HG03521 (cell line): ENCODE measurements at regions not wholly inside any gene's neighbourhood (a gene's known extent, or its start where the extent isn't known, plus 50 kb on each side); places are given as distances from the start of the nearest gene placed in this dataset.
"Not testable (repeated sequence)": the region's sequence is repeated elsewhere in the genome, so short reads cannot be mapped to it uniquely, and the experiment has no call there.

Experiments
- ATAC-seq: cut with Tn5 transposase; IDR thresholded peaks from one replicate; pipeline ENCODE4 v1.9.1; 2021; ENCODE audit warnings: mild to moderate bottlenecking, moderate library complexity; ENCODE audit not compliant: unreplicated experiment

DNA sequence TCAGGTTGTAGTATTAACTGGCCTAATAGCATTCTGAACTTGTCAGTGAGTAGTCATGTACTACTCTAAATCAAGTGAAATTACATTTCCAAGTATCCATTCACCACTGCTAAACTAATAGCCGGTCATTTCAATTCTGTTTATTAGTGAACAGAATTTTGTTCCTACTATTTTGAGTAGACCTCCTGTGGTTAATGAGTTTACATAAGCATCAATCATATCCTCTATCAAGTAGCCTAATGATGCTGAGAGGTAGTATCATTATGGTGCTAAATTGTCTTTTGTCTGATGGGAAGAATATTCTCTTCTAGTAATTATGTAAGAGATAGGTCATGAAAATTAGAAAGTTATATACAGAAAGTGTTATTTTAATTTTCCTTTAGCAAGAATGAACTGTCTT lies 602.8 kb downstream of the KCNT2 start:
- ATAC-seq: no peak

DNA sequence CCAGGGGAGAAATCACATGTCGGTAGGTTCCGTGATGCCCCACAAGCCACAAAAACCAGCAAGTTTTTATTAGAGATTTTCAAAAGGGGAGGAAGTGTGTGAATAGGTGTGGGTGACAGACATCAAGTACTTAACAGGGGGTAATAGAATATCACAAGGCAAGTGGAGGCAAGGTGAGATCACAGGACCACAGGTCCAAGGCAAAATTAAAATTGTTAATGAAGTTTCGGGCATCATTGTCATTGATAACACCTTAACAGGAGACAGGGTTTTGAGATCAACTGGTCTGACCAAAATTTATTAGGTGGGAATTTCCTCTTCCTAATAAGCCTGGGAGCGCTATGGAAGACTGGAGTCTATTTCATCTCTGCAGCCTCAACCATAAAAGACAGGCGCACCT lies 603.9 kb downstream of the KCNT2 start:
- ATAC-seq: not testable (repeated sequence)

DNA sequence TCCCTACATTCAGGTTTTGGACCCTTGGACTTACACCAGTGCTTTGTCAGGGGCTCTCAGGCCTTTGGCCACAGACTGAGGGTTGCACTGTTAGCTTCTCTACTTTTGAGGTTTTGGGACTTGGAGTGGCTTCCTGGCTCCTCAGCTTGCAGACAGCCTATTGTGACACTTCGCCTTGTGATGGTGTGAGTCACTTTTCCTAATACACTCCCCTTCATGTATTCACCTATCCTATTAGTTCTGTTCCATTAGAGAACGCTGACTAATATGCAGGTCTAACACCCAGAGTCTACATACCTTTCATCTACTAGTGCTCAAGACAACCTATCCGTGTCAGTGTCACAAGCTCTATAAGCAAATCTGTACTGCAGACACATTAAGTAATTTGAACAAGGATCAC lies 605.3 kb downstream of the KCNT2 start:
- no peak for ATAC-seq

DNA sequence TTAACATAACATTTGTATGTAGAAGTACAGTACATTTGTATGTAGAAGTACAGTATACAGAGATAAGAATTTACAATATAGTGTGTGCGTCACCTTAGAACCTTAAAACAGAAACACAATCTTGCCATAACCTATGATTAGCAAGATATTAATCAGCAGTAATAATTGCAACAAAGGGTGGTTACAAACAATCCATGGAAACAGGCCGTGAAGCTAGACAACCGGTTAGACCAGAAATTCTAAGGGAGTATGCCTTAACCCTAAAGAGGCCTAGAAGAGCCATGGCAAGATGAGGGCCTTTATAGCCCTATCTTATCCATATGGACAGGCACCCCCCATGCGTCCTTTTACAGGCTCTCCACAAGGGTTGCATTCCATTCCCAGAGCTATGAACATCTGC lies 605.9 kb downstream of the KCNT2 start:
- ATAC-seq: not testable (repeated sequence)

- ATAC-seq: no peak
Observed at GRCh38 chr1:196001188-196001587, 607.1 kb downstream of the KCNT2 start.

DNA sequence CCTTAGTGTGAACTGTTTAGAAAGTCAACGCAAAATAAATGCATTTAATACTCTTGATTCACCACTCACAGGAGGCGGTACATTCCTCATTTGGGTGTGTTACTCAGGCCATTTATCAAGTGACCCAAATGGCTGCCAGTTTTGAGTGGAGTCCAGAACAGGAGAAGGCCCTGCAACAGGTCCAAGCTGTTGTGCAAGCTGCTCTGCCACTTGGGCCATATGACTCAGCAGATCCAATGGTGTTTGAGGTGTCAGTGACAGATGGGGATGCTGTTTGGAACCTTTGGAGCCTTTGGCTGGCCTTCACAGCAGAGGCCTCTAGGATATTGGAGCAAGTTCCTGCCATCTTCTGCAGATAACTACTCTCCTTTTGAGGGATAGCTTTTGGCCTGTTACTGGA lies 609.2 kb downstream of the KCNT2 start:
- ATAC-seq: no peak

DNA sequence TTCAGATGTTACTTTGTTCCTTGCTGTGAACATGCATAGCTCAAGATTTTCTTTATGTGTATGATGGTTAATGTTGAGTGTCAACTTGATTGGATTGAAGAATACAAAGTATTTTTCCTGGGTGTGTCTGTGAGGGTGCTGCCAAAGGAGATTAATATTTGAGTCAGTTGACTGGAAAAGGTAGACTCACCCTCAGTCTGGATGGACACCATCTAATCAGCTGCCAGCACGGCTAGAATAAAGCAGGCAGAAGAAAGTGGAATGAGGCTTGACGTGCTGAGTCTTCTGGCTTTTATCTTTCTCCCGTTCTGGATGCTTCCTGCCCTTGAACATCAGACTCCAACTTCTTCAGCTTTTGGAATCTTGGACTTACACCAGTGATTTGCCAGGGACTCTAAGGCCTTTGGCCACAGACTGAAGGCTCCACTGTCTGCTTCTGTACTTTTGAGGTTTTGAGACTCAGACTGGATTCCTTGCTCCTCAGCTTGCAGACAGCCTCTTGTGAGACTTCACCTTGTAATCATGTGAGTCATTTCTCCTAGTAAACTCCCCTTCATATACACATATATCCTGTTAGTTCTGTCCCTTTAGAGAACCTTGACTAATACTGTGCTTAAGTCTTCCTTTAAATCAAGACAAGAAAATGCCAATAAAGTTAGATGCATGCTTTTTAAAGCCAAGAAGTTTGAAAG lies 626.6 kb downstream of the KCNT2 start:
- ATAC-seq: no peak

- no peak for ATAC-seq
Observed at GRCh38 chr1:195979646-195980045, 628.6 kb downstream of the KCNT2 start.

GRCh38 chr1:195973311-195973904 lies 634.8 kb downstream of the KCNT2 start:
- ATAC-seq: no peak

DNA sequence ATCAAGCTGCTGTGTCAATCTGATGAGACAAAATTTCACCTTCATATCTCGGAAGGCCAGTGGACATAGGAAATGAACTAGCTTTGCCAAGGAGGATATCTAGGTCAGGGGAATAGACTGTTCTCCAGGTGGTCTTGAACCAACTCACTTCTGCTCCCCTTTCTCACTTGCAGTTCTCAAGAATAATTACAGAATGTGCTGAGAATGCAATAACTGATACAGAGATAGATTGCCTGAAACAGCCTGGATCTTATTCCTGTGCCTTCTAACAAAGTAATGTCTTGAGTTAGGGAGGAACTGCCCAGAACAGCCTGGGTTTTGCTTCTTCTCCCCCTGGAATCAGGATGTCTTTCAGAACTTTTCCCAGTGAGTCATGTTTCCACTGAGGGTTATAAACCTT lies 636.7 kb downstream of the KCNT2 start:
- ATAC-seq: no peak

DNA sequence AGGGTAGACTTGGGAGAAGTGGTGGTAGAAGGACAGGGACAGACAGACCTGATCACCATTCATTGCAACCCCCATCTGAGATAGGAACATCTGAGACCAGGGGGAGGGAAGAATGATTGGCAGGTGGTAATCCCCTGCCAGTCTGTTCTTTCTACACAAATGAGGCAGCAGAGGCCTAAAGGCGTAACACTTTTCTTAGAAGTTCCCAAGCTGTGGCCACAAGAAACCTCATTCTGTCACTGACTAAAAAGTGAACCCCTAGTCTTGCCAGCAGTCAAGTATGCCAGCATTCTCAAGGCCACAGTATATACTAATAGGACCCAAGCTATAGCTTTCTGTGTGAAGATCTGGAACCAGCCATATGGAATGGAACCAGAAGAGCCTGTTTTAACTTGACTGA lies 638.0 kb downstream of the KCNT2 start:
- no peak for ATAC-seq

GRCh38 chr1:195965475-195965874 lies 642.8 kb downstream of the KCNT2 start:
- ATAC-seq: no peak

DNA sequence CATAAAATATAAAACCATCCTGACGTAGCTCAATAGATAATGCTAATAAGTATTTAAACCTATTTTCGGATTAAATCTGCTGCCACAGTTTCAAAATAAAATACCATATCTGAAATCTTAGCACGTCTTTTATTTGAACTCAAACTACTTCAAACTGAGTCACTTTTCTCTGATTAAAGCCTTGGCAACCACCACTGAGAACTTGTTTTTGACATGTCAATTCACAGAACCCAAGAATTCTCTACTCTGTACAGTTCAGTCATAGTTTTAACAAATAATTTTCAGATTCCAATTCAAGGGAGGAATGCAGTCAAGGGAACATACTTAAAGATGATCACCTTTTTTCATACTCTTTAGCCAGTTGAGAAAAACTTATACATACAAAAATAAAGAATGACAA lies 643.2 kb downstream of the KCNT2 start:
- ATAC-seq: no peak

GRCh38 chr1:195964516-195964915 lies 643.7 kb downstream of the KCNT2 start:
- no peak for ATAC-seq

- no peak for ATAC-seq
Observed at GRCh38 chr1:195962051-195962450, 646.2 kb downstream of the KCNT2 start.

GRCh38 chr1:195960580-195960979 lies 647.7 kb downstream of the KCNT2 start:
- no peak for ATAC-seq

- no peak for ATAC-seq
Observed at GRCh38 chr1:195958131-195958530, 650.1 kb downstream of the KCNT2 start.

GRCh38 chr1:195956845-195957244 lies 651.4 kb downstream of the KCNT2 start:
- no peak for ATAC-seq

DNA sequence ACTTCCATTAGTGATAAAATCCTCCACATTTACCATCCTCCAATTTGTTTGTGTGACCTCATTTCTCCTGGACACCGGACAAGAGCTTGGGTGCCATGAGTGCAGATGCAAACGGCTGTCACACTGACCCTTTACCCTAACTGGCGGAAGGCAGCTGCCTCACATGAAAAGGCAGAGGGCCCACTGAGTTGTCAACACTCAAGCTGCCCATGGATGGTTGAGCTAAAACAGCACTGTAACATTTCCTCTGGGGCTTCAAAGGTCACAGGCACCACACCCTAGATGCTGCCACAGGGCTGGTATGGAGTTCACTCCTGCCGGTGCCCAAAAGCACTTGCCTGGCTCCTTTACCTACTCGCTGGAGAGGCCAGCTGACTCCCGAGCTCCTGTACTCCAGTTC lies 653.4 kb downstream of the KCNT2 start:
- no peak for ATAC-seq

DNA sequence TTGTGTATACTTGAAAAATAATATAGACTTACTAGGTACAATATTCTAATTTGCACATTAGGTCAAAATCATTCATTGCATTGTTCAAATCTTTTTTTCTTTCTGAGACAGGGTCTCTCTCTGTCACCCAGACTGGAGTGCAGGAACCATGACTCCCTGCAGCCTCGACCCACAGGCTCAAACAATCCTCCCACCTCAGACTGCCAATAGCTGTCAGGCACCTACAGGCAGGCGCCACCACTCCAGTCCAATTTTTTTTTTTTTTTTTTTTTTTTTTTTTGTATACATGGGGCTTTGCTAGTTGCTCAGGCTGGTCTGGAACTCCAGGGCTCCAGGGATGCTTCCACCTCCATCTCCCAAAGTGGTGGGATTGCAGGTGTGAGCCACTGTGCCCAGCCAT lies 656.9 kb downstream of the KCNT2 start:
- ATAC-seq: no peak

DNA sequence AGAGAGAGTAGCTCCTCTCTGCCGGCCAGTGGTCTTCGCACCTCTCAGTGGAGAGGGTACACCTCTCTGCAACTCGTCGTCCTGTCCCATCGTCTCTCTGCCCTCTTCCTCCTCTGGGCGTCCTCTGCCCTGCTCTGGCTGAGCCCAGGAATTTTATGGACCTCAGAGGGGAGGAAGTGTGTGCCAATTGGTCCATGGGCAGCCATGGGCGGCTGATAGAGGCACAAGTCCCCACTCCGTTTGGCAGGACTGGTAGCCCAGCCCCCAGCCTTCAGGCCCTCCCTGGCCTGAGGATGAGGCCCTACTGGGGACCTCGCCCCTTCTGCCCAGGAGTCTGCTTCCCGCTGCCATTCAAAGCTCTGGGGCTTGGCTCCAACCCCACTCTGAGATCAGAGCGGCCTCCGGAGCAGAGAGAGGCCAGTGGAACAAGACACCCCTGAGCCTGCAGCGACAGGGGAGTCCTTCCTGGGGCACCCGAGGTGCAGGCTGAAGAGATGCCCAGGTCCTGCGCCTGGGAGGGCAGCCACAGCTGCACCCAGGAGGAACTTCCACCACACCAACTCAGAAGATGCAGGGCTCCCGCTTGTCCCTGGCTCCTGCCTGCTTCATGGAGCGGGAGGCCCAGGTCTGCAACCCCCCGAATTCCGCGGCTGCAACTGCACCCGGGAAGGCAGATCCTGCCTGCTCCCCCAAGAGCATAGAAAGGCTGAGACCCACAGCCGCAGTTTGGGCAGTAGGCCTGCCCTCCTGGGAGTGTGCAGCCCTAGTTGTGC lies 659.9 kb downstream of the KCNT2 start:
- ATAC-seq: no peak

- ATAC-seq: no peak
Observed at GRCh38 chr1:195946500-195946899, 661.7 kb downstream of the KCNT2 start.
